HEK293 (cell line): ENCODE measurements at regions not wholly inside any gene's neighbourhood (a gene's known extent, or its start where the extent isn't known, plus 50 kb on each side); places are given as distances from the start of the nearest gene placed in this dataset.

Experiments used
- CTCF ChIA-PET: fragments of 350-600 bp; formaldehyde crosslinking; extraction: SDS; loops from one replicate; lab custom pipeline; 2021; ENCODE audit warnings: antibody characterized with exemption; lab: Yijun Ruan, JAX
- POLR2A ChIA-PET: fragments of 300-600 bp; formaldehyde crosslinking; extraction: SDS; loops from one replicate; lab custom pipeline; 2020; ENCODE audit warnings: antibody characterized with exemption, inconsistent platforms; lab: Yijun Ruan, JAX
- H3K27ac ChIP-seq: fragments of 200-500 bp; sonication (Bioruptor generic); 2 replicates; pipeline ENCODE4 v1.5.1; 2014; ENCODE audit warnings: low read depth, low read length, control low read depth, inconsistent platforms; ENCODE audit errors: extremely low read depth
- H3K36me3 ChIP-seq, 2 experiments: fragments of 200-500 bp in 1 of 2; sonication (Bioruptor generic) in 1 of 2; 1 replicate in 1 of 2; 2 replicates in 1 of 2; pipeline ENCODE4 v1.5.1; 2014 to 2017; ENCODE audit warnings: inconsistent platforms in 2 of 2, low read length in 2 of 2; ENCODE audit not compliant: control insufficient read depth in 2 of 2, insufficient read depth in 1 of 2
- H3K4me1 ChIP-seq: fragments of 200-500 bp; sonication (Bioruptor generic); 2 replicates; pipeline ENCODE4 v1.5.1; 2014; ENCODE audit warnings: mild to moderate bottlenecking, low read length, inconsistent platforms; ENCODE audit not compliant: control insufficient read depth, insufficient read depth
- H3K4me3 ChIP-seq: 2 replicates; pipeline ENCODE4 v1.5.1; 2011; ENCODE audit warnings: low read depth, mild to moderate bottlenecking, control low read depth, low read length, moderate library complexity
- H3K9me3 ChIP-seq: fragments of 200-500 bp; sonication (Bioruptor generic); 2 replicates; pipeline ENCODE4 v1.5.1; 2014; ENCODE audit warnings: low read depth, low read length, inconsistent platforms; ENCODE audit not compliant: control insufficient read depth, insufficient read depth
- EGR2 ChIP-seq: fragments of 450-650 bp; formaldehyde crosslinking; IDR thresholded peaks from 2 replicates; pipeline ENCODE4 v1.5.1; 2016; ENCODE audit warnings: low read depth, missing biosample characterization, missing genetic modification characterization
- HOXC10 ChIP-seq: sonication (generic); formaldehyde crosslinking; IDR thresholded peaks from 2 replicates; pipeline ENCODE4 v1.8.1; 2023; ENCODE audit warnings: mild to moderate bottlenecking, missing genetic modification reagents
- OSR2 ChIP-seq: fragments of 450-650 bp; formaldehyde crosslinking; IDR thresholded peaks from 2 replicates; pipeline ENCODE4 v1.5.1; 2016; ENCODE audit warnings: missing biosample characterization, missing genetic modification characterization
- OVOL3 ChIP-seq: fragments of 450-650 bp; formaldehyde crosslinking; IDR thresholded peaks from 2 replicates; pipeline ENCODE4 v1.5.1; 2016; ENCODE audit warnings: missing biosample characterization, missing genetic modification characterization
- PRDM4 ChIP-seq: fragments of 450-650 bp; formaldehyde crosslinking; IDR thresholded peaks from 2 replicates; pipeline ENCODE4 v1.5.1; 2017; ENCODE audit warnings: missing biosample characterization, missing genetic modification characterization
- SETDB1 ChIP-seq: IDR thresholded peaks from one replicate; pipeline ENCODE4 v1.6.1; 2017; ENCODE audit warnings: mild to moderate bottlenecking, low read length, moderate library complexity, mixed read lengths; ENCODE audit not compliant: insufficient read length
- WT1 ChIP-seq: fragments of 450-650 bp; formaldehyde crosslinking; IDR thresholded peaks from 2 replicates; pipeline ENCODE4 v1.5.1; 2016; ENCODE audit warnings: missing biosample characterization, missing genetic modification characterization
- ZBTB1 ChIP-seq: fragments of 450-650 bp; formaldehyde crosslinking; IDR thresholded peaks from 2 replicates; pipeline ENCODE4 v1.5.1; 2016; ENCODE audit warnings: missing biosample characterization, missing genetic modification characterization
- ZFHX2 ChIP-seq: fragments of 450-650 bp; formaldehyde crosslinking; conservative IDR thresholded peaks from 2 replicates; pipeline ENCODE4 v1.5.1; 2016; ENCODE audit warnings: missing biosample characterization, missing genetic modification characterization
- ZFP41 ChIP-seq: fragments of 450-650 bp; formaldehyde crosslinking; IDR thresholded peaks from 2 replicates; pipeline ENCODE4 v1.5.1; 2016; ENCODE audit warnings: missing biosample characterization, missing genetic modification characterization, borderline replicate concordance
- ZFP69B ChIP-seq: fragments of 450-650 bp; formaldehyde crosslinking; IDR thresholded peaks from 2 replicates; pipeline ENCODE4 v1.5.1; 2016; ENCODE audit warnings: missing biosample characterization, missing genetic modification characterization
- ZNF146 ChIP-seq: fragments of 450-650 bp; formaldehyde crosslinking; IDR thresholded peaks from 2 replicates; pipeline ENCODE4 v1.5.1; 2016; ENCODE audit warnings: missing biosample characterization, missing genetic modification characterization
- ZNF221 ChIP-seq: fragments of 450-650 bp; formaldehyde crosslinking; IDR thresholded peaks from 2 replicates; pipeline ENCODE4 v1.5.1; 2017; ENCODE audit warnings: missing biosample characterization, missing genetic modification characterization, borderline replicate concordance
- ZNF223 ChIP-seq: fragments of 450-650 bp; formaldehyde crosslinking; IDR thresholded peaks from 2 replicates; pipeline ENCODE4 v1.5.1; 2016; ENCODE audit warnings: missing biosample characterization, missing genetic modification characterization
- ZNF266 ChIP-seq: fragments of 450-650 bp; formaldehyde crosslinking; IDR thresholded peaks from 2 replicates; pipeline ENCODE4 v1.5.1; 2016; ENCODE audit warnings: missing biosample characterization, missing genetic modification characterization, low read depth
- ZNF311 ChIP-seq: fragments of 450-650 bp; formaldehyde crosslinking; IDR thresholded peaks from 2 replicates; pipeline ENCODE4 v1.5.1; 2017; ENCODE audit warnings: missing biosample characterization, missing genetic modification characterization, borderline replicate concordance
- ZNF324 ChIP-seq: fragments of 450-650 bp; formaldehyde crosslinking; IDR thresholded peaks from 2 replicates; pipeline ENCODE4 v1.5.1; 2016; ENCODE audit warnings: missing biosample characterization, missing genetic modification characterization
- ZNF341 ChIP-seq: fragments of 450-650 bp; formaldehyde crosslinking; IDR thresholded peaks from 2 replicates; pipeline ENCODE4; 2016; ENCODE audit warnings: low read depth, missing biosample characterization, missing genetic modification characterization
- ZNF404 ChIP-seq: fragments of 450-650 bp; formaldehyde crosslinking; IDR thresholded peaks from 2 replicates; pipeline ENCODE4 v1.5.1; 2017; ENCODE audit warnings: missing biosample characterization, missing genetic modification characterization
- ZNF48 ChIP-seq: fragments of 450-650 bp; formaldehyde crosslinking; IDR thresholded peaks from 2 replicates; pipeline ENCODE4 v1.5.1; 2016; ENCODE audit warnings: missing biosample characterization, missing genetic modification characterization
- ZNF521 ChIP-seq: fragments of 450-650 bp; formaldehyde crosslinking; IDR thresholded peaks from 2 replicates; pipeline ENCODE4 v1.5.1; 2017; ENCODE audit warnings: missing biosample characterization, mild to moderate bottlenecking, missing genetic modification characterization
- ZNF530 ChIP-seq: fragments of 450-650 bp; formaldehyde crosslinking; IDR thresholded peaks from 2 replicates; pipeline ENCODE4 v1.5.1; 2016; ENCODE audit warnings: low read depth, missing biosample characterization, missing genetic modification characterization
- ZNF558 ChIP-seq: fragments of 450-650 bp; formaldehyde crosslinking; IDR thresholded peaks from 2 replicates; pipeline ENCODE4 v1.5.1; 2016; ENCODE audit warnings: missing biosample characterization, missing genetic modification characterization
- ZNF585B ChIP-seq: fragments of 450-650 bp; formaldehyde crosslinking; IDR thresholded peaks from 2 replicates; pipeline ENCODE4 v1.5.1; 2016; ENCODE audit warnings: missing biosample characterization, missing genetic modification characterization
- TF ChIP-seq, protein P1 (sequence below): fragments of 450-650 bp; formaldehyde crosslinking; IDR thresholded peaks from 2 replicates; pipeline ENCODE4 v1.5.1; 2016; ENCODE audit warnings: missing biosample characterization, missing genetic modification characterization, borderline replicate concordance
- TF ChIP-seq, protein P2 (sequence below): fragments of 450-650 bp; formaldehyde crosslinking; IDR thresholded peaks from 2 replicates; pipeline ENCODE4 v1.5.1; 2016; ENCODE audit warnings: missing biosample characterization, missing genetic modification characterization

GRCh38 chrX:112555831-112556230, 123.9 kb downstream of the LHFPL1 start:
- ChIA-PET CTCF (interaction anchor here (0.7 kb wide), 1 partner anchor 934 kb away, joined by 6 read pairs; no protein-coding TSS in a partner anchor), POLR2A (no interaction called here)
- no peak overlapping the region for H3K27ac ChIP-seq
- no peaks in the 10 kb centered on the region for H3K4me1 ChIP-seq
- no peak for TF ChIP-seq ZNF324
- no peak for TF ChIP-seq ZNF48
- no peak for TF ChIP-seq OVOL3
- no peak for TF ChIP-seq ZNF530 (tag by site-specific recombination)
- TF ChIP-seq ZBTB1 (tag by site-specific recombination), result no peak
- no peak for TF ChIP-seq ZNF223 (tag by site-specific recombination)
- TF ChIP-seq ZNF311 (tag by site-specific recombination), result no peak
- TF ChIP-seq ZNF585B (tag by site-specific recombination), result no peak
- TF ChIP-seq ZNF221 (tag by site-specific recombination), result no peak
- no peak for TF ChIP-seq ZNF558 (tag by site-specific recombination)
- TF ChIP-seq EGR2 (tag by site-specific recombination), result no peak
- TF ChIP-seq, protein P1, sequence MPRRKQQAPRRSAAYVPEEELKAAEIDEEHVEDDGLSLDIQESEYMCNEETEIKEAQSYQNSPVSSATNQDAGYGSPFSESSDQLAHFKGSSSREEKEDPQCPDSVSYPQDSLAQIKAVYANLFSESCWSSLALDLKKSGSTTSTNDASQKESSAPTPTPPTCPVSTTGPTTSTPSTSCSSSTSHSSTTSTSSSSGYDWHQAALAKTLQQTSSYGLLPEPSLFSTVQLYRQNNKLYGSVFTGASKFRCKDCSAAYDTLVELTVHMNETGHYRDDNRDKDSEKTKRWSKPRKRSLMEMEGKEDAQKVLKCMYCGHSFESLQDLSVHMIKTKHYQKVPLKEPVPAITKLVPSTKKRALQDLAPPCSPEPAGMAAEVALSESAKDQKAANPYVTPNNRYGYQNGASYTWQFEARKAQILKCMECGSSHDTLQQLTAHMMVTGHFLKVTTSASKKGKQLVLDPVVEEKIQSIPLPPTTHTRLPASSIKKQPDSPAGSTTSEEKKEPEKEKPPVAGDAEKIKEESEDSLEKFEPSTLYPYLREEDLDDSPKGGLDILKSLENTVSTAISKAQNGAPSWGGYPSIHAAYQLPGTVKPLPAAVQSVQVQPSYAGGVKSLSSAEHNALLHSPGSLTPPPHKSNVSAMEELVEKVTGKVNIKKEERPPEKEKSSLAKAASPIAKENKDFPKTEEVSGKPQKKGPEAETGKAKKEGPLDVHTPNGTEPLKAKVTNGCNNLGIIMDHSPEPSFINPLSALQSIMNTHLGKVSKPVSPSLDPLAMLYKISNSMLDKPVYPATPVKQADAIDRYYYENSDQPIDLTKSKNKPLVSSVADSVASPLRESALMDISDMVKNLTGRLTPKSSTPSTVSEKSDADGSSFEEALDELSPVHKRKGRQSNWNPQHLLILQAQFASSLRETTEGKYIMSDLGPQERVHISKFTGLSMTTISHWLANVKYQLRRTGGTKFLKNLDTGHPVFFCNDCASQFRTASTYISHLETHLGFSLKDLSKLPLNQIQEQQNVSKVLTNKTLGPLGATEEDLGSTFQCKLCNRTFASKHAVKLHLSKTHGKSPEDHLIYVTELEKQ, result no peak
- TF ChIP-seq PRDM4, result no peak
- TF ChIP-seq ZNF404 (tag by site-specific recombination), result no peak
- TF ChIP-seq ZFP69B (tag by site-specific recombination), result no peak
- TF ChIP-seq, protein P2, sequence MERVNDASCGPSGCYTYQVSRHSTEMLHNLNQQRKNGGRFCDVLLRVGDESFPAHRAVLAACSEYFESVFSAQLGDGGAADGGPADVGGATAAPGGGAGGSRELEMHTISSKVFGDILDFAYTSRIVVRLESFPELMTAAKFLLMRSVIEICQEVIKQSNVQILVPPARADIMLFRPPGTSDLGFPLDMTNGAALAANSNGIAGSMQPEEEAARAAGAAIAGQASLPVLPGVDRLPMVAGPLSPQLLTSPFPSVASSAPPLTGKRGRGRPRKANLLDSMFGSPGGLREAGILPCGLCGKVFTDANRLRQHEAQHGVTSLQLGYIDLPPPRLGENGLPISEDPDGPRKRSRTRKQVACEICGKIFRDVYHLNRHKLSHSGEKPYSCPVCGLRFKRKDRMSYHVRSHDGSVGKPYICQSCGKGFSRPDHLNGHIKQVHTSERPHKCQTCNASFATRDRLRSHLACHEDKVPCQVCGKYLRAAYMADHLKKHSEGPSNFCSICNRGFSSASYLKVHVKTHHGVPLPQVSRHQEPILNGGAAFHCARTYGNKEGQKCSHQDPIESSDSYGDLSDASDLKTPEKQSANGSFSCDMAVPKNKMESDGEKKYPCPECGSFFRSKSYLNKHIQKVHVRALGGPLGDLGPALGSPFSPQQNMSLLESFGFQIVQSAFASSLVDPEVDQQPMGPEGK (tag by site-specific recombination), result no peak
- no peak for TF ChIP-seq OSR2 (tag by site-specific recombination)
- no peak for TF ChIP-seq WT1
- no peak for TF ChIP-seq ZNF266 (tag by site-specific recombination)
- no peak for TF ChIP-seq ZNF521
- H3K9me3 ChIP-seq, result no peaks in the 10 kb centered on the region; the same call in 1 of the 2 replicates
- no peak overlapping the region for H3K4me3 ChIP-seq
- H3K36me3 ChIP-seq, result no peaks in the 10 kb centered on the region

DNA sequence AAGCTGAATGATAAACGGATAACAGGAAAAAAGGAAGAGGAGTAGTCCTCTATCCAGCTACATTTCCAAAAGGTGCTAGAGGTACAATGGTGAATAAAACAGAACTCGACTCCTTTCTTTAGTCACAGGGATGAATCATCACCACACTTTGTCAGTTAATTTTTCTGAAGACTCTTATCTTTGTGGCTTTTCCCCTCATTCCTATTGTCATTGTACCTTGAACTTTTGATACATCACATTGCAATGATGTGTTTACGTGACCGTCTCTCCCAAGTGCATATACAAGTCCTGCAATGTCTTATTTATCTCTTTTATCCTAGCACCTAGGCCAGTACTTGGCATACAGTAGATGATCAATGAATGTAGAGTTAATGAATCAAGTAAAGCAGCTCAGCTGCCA, 134.7 kb downstream of the LHFPL1 start:
- Histone ChIP-seq H3K4me3 (no peak overlapping the region), H3K27ac (no peak overlapping the region), H3K9me3 (no peaks in the 10 kb centered on the region), H3K4me1 (no peaks in the 10 kb centered on the region), H3K36me3 (no peaks in the 10 kb centered on the region)
- TF ChIP-seq HOXC10 (CRISPR knock-in tag) (no peak), ZNF530 (tag by site-specific recombination) (no peak), ZNF146 (tag by site-specific recombination) (no peak), ZFP41 (tag by site-specific recombination) (no peak), ZNF324 (no peak), ZFHX2 (tag by site-specific recombination) (no peak), SETDB1 (no peak), ZNF341 (tag by site-specific recombination) (no peak)
- POLR2A ChIA-PET, result no interaction called here
- CTCF ChIA-PET, result no interaction called here
